HG03521 (cell line): ENCODE measurements at regions not wholly inside any gene's neighbourhood (a gene's known extent, or its start where the extent isn't known, plus 50 kb on each side); places are given as distances from the start of the nearest gene placed in this dataset.
A peak's percentile ranks its signal among the peaks of the same experiment; 100 is the strongest.
"Not testable (repeated sequence)": the region's sequence is repeated elsewhere in the genome, so short reads cannot be mapped to it uniquely, and the experiment has no call there.

Source experiments
- ATAC-seq: cut with Tn5 transposase; IDR thresholded peaks from one replicate; pipeline ENCODE4 v1.9.1; 2021; ENCODE audit warnings: mild to moderate bottlenecking, moderate library complexity; ENCODE audit not compliant: unreplicated experiment

DNA sequence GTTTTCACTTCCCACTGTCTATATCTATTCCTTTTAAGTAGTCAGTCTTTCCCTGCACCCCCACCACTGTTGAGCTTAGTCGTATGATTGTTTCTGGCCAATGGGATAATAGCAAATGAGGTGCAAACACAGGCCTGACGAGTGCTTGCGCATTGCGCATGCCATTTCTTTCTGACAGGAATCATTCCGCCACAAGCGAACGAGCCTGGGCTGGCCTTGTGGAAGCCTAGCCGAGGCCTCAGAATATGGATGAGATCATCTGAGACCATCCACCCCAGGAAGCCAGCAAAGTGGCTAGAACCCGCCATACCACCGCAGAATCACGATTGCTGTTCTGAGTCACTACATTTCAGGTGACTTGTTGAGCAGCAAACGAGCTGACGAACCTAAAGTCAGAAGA, 52.2 kb upstream of the PRL start:
- no peak for ATAC-seq

DNA sequence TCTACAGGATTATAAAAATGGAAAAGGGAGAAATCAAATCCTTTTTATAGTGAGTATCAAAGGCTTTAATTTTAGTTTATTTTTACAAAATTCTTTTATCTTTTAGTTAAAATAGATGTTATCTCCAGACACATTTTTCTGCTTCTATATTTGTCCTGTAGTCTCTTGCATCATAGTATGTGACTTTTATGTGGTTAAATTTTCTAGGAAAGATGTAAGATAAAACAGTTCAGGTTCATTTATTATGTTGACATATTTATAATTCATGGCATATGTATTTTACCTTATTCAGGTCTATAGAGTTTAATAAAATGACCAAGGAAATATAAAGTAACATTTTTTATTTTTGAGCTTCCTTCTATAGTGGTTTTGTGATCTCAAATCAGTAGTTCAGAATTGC, 52.7 kb upstream of the PRL start:
- no peak for ATAC-seq

GRCh38 chr6:22350109-22350508, 53.3 kb upstream of the PRL start:
- ATAC-seq = no peak

- no peak for ATAC-seq
Observed at GRCh38 chr6:22353101-22353500, 56.3 kb upstream of the PRL start.

GRCh38 chr6:22356362-22356940, 59.6 kb upstream of the PRL start:
- ATAC-seq = no peak

- ATAC-seq = peak; percentile 69
Observed at GRCh38 chr6:22357724-22358189, 60.9 kb upstream of the PRL start.

- ATAC-seq = no peak
Observed at GRCh38 chr6:22361576-22361975, 64.7 kb upstream of the PRL start.

DNA sequence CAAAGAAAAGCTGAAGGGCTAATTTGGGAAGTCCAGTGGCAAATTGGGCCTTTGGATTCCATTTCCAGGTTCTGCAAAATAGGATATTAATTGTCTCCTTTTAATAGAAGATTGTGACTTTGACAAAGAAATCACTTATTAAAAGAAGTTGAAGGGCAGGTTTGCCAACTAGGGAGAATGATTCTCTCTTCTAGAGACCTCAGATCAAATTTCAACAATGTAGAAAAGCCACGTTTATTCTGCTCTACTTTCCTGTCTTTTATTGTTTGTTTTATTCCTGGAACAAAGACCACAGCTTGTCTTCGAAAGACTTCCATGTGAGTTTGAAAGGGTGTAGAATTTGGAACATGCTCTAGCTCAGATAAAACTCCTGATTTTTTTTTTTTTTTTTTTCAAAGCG, 65.5 kb upstream of the PRL start:
- ATAC-seq = no peak

DNA sequence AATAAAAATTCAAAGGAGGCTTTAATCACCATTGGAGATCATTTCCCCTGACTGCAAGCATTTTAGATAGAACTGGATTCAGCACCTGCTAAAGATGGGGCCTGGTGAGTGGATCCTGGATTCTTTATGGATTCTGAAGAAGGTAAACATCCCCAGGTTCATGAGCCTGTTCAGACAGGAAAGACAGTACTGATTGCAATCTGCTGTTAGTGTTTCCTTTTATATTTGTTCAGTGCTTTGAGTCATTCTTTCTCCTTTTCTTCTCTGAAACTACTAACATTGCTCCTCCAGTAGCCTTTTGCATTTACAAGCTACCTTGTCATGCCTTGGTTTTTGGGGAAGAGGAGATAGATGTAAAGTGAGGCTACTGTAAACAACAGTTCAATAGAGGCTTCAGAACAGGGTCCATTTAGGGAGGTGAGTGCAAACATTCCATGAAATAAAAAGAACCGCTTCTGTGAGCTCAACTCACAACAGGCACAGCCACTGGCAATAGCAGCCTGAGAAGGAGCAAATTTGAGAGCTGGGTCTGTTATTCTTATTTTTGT, 66.4 kb upstream of the PRL start:
- no peak for ATAC-seq

DNA sequence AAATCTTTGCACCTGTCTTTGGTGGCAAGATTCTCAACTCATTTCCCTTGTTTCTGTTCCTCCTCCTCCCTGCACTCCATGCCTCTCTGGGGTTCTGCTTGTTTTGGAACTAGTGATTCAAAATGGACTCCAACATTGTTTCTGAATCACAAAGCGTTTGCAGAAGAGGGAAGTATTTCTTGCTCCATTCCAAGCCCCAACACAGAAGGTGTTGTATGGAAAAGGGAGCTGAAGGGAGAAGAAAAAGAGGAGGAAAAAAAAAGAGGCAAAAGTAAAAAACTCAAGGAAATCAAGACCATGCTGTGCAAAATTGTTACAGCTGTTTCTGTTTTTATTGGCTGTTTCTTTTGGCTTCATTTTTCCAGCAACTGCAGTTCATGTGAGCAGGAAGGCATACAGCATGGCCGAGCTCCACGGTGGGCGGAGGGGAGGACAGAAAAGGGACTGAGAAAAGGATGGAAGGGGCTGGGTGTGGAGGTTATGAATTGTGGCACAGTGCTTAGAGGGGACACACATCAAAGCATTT, 66.9 kb upstream of the PRL start:
- no peak for ATAC-seq

DNA sequence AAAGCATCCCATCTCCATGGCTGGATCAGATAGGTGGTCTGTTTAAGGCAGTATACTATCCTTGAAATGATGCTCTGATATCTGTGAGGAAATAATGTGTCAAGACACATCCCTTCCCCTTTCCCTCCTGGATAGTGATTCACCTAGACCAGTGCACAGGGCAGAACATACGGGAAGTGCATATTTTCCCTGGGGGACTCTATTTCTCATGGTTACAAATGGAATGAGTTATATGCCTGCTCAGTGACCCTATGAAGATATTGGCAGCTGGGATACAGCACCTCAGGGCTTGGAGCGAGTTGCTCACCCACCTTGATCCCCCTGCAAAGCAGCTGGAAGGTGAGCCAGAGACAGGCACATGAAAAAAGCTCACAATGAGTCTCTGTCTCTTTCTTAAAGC, 67.5 kb upstream of the PRL start:
- no peak for ATAC-seq

DNA sequence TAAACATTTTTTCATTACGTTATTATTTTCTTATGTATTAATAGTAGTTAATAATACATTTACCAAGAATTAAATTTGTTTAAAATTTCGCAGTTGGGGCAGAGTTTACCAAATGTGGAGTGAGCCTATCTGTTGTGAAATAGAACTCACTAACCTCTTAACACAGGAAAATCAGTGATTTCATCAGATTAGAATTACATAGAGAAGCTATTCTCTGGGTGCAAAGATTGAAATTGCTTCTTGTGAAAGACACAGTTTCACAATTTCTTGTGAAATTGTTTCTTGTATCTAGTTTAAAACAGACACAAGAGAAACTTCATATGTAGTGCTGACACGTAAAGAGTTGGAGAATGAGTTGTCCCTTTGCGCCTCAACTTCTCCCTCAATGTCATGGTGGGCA, 69.4 kb upstream of the PRL start:
- no peak for ATAC-seq

GRCh38 chr6:22367346-22367745, 70.5 kb upstream of the PRL start:
- ATAC-seq = no peak

DNA sequence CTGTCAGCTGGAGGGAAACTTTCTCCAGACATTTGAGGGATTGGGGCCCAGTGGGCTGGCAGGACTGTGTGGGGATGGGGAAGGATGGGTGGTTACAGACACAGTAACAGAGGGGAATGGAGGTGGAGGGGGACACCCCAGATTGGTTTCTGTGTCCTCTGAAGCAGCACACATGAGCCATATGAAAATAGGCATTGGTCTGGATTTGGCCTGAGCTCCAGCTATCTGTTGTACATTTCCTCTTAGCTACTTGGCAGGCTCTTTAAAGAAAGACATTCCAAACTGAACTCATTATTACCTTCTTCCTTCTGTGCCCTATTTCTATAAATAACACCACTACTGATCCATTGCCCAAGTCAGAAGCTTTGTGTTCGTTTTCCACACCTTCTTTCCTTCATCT, 72.0 kb upstream of the PRL start:
- no peak for ATAC-seq

- peak; percentile 99 for ATAC-seq
Observed at GRCh38 chr6:22372922-22373321, 76.1 kb upstream of the PRL start.

DNA sequence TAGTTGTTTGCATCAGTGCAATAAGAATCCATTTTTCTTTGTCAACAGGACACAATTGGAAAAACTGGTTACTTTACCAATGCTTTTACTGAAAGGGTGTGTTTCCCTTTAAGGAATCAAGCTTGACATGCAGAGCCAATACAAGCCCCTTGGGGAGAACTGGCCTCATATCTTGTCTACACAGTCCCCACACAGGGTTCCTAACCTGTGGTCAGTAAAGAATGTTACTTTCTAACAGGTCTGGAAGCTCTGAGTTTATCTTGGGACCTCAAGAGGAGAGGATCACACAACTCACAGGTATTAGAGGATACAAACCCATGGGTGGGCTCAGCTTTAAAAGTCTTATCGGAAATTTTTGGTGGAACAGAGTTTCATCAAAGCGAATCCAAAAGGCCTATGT, 78.1 kb upstream of the PRL start:
- ATAC-seq = not testable (repeated sequence)

GRCh38 chr6:22376293-22376692, 79.5 kb upstream of the PRL start:
- ATAC-seq = not testable (repeated sequence)

DNA sequence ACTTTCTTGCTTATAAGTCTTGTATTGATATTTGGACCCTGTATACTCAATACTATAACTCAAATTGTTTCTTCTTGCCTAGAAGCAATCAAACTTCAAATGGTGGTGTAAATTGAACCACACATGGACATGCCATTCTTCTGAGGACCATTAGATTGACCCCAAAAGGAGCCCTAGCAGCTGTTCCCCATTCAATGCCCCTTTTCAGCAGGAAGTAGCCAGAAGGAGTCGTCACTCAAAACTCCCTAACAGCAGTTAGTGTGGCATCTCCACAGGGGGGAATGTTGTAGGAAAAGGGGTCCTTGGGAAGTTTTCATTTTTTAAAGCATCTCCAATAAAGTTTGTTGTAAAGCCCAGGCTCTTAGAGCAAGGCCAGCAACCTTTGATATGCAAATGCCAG, 81.7 kb upstream of the PRL start:
- not testable (repeated sequence) for ATAC-seq

DNA sequence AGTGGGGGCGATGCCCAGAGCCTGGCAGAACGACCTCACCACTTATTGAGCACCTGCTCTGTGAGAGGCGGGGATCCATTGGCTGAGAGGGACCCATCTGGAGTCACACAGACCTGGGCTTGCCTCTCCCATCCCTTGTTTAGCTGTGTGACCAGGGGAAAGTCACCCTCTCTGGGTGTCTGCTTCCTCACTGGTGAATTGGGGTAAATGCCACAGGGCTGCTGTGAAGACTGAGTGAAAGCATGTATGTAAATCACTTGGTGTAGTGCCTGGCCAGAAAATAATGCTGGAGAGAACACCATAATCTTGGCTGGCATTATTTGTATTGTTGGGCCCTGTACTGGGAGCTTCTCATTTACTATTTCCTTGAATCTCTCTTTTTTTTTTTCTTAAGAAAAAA, 83.4 kb upstream of the PRL start:
- ATAC-seq = no peak

DNA sequence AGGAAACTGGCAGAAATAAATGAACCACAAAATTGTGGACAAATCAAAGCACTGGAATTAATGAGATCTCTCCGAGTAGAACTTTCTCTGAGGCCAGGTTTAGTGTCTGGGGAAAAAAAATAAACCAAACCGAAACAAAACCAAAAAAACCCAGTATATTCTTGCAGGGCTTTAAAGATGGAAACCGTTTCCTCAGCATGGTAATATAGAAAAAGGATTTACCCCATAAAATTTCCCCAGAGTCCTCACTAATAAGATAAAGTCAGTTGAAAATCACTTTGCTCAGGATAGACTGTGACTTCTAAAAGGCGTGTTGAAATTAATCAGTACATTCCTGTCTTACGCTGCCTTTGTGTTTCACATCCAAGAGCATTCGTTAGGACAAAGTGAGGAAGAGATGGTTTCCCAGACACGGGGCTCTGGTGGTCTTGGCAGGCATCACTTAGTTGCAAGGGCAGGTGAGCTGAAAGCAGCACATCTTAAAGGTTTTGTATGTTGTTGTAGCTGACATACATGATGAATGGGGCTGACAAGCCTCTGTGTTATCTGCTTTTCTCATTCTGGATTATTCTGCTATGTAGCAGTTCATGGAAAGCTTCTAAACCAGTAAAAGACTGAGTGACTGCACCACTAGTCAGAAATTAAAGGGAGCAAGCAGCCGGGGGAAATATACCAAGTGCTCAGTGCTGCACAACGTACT, 85.2 kb upstream of the PRL start:
- ATAC-seq = no peak

GRCh38 chr6:22383016-22383415, 86.2 kb upstream of the PRL start:
- ATAC-seq = no peak

DNA sequence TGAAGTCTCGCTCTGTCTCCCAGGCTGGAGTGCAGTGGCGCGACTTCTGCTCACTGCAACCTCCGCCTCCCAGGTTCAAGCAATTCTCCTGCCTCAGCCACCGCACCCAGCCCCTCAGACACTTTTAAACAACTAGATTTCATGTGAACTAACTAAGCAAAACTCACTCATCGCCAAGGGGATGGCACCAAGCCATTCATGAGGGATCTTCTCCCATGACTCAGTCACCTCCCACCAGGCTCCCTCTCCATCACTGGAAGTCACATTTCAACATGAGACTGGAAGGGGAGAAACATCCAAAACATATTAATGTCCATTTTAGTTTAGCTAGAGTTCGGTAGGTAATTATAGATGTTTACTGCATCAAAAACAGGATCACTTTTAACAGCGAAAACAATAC, 95.9 kb upstream of the PRL start:
- ATAC-seq = no peak
